IMR-90 (cell line): ENCODE measurements at regions not wholly inside any gene's neighbourhood (a gene's known extent, or its start where the extent isn't known, plus 50 kb on each side); places are given as distances from the start of the nearest gene placed in this dataset.
"Not testable (repeated sequence)": the region's sequence is repeated elsewhere in the genome, so short reads cannot be mapped to it uniquely, and the experiment has no call there.

ENCODE experiments used
- ATAC-seq: fragments of 200-7000 bp; cut with Tn5 transposase; 2 replicates; pipeline ENCODE4 v1.9.1; 2020; ENCODE audit warnings: low read depth, mild to moderate bottlenecking, moderate library complexity
- BruUV-seq: library from RNA; stranded (reverse); fragments of 400-500 nt; replicated peaks from 2 replicates; lab custom pipeline; 2021; lab: Mats Ljungman, UMichigan
- CTCF ChIA-PET: fragments of 300-600 bp; formaldehyde crosslinking; extraction: SDS; loops from one replicate; lab custom pipeline; 2021; ENCODE audit warnings: antibody characterized with exemption; lab: Yijun Ruan, JAX
- POLR2A ChIA-PET: fragments of 300-600 bp; sonication (Branson Sonifier 250); formaldehyde crosslinking; loops from one replicate; lab custom pipeline; 2022; ENCODE audit warnings: antibody characterized with exemption; ENCODE audit not compliant: unreplicated experiment; lab: Charles Lee
- DNase-seq: peaks from one replicate; pipeline ENCODE4 v3.0.0; 2013
- H2AFZ ChIP-seq: replicated peaks from 2 replicates; pipeline ENCODE3; 2013; ENCODE audit warnings: low read length, mild to moderate bottlenecking; ENCODE audit not compliant: poor library complexity
- H2AK5ac ChIP-seq: 2 replicates; pipeline ENCODE4 v1.6.1; 2013; ENCODE audit warnings: low read depth, low read length, inconsistent platforms
- H2AK9ac ChIP-seq: replicated peaks from 2 replicates; pipeline ENCODE3; 2013; ENCODE audit warnings: mild to moderate bottlenecking, low read depth, low read length, moderate library complexity; ENCODE audit not compliant: poor library complexity
- H2BK120ac ChIP-seq: 2 replicates; pipeline ENCODE4 v1.6.1; 2013; ENCODE audit warnings: low read depth, low read length, inconsistent platforms
- H2BK15ac ChIP-seq: 3 replicates; pipeline ENCODE4 v1.6.1; 2013; ENCODE audit warnings: low read depth, low read length, inconsistent platforms
- H2BK20ac ChIP-seq: 2 replicates; pipeline ENCODE4 v1.6.1; 2013; ENCODE audit warnings: low read depth, mild to moderate bottlenecking, inconsistent platforms, low read length, moderate library complexity
- H2BK5ac ChIP-seq: 2 replicates; pipeline ENCODE4 v1.6.1; 2013; ENCODE audit warnings: mild to moderate bottlenecking, low read depth, low read length, inconsistent platforms; ENCODE audit not compliant: poor library complexity, severe bottlenecking
- H3K14ac ChIP-seq: replicated peaks from 2 replicates; pipeline ENCODE4 v1.6.1; 2013; ENCODE audit warnings: low read depth, low read length, inconsistent platforms
- H3K18ac ChIP-seq: 2 replicates; pipeline ENCODE4 v1.6.1; 2013; ENCODE audit warnings: low read depth, low read length, control low read depth
- H3K23ac ChIP-seq: 2 replicates; pipeline ENCODE4 v1.6.1; 2013; ENCODE audit warnings: low read depth, low read length, inconsistent platforms
- H3K27ac ChIP-seq: 2 replicates; pipeline ENCODE4 v1.5.1; 2013; ENCODE audit warnings: mild to moderate bottlenecking, control low read depth, low read length; ENCODE audit not compliant: insufficient read depth
- H3K27me3 ChIP-seq: 2 replicates; pipeline ENCODE4 v1.6.1; 2013; ENCODE audit warnings: low read length; ENCODE audit not compliant: control insufficient read depth, insufficient read depth
- H3K36me3 ChIP-seq: 2 replicates; pipeline ENCODE4 v1.6.1; 2013; ENCODE audit warnings: low read length, mixed read lengths; ENCODE audit not compliant: control insufficient read depth, insufficient read depth
- H3K4ac ChIP-seq: 2 replicates; pipeline ENCODE4 v1.6.1; 2013; ENCODE audit warnings: low read depth, low read length, inconsistent platforms
- H3K4me1 ChIP-seq: 2 replicates; pipeline ENCODE4 v1.6.1; 2013; ENCODE audit warnings: low read length, mixed read lengths; ENCODE audit not compliant: control insufficient read depth, insufficient read depth
- H3K4me2 ChIP-seq: 2 replicates; pipeline ENCODE4 v1.6.1; 2013; ENCODE audit warnings: low read depth, mild to moderate bottlenecking, control low read depth, low read length, moderate library complexity
- H3K4me3 ChIP-seq: 2 replicates; pipeline ENCODE4 v1.5.1; 2013; ENCODE audit warnings: low read depth, mild to moderate bottlenecking, control low read depth, low read length, moderate library complexity; ENCODE audit not compliant: insufficient read depth
- H3K56ac ChIP-seq: 2 replicates; pipeline ENCODE4 v1.6.1; 2013; ENCODE audit warnings: low read length, inconsistent platforms; ENCODE audit not compliant: insufficient read depth; ENCODE audit errors: extremely low read depth
- H3K79me1 ChIP-seq, 2 experiments: 2 replicates each; pipeline ENCODE4 v1.6.1; 2013; ENCODE audit warnings: low read length in 2 of 2, inconsistent platforms in 1 of 2, low read depth in 1 of 2
- H3K9ac ChIP-seq: 2 replicates; pipeline ENCODE4 v1.6.1; 2013; ENCODE audit warnings: low read depth, low read length, control low read depth
- H3K9me1 ChIP-seq: 2 replicates; pipeline ENCODE4 v1.6.1; 2013; ENCODE audit warnings: low read length, inconsistent platforms; ENCODE audit not compliant: insufficient read depth
- H3K9me3 ChIP-seq: 2 replicates; pipeline ENCODE4 v1.6.1; 2013; ENCODE audit warnings: low read length; ENCODE audit not compliant: control insufficient read depth, insufficient read depth
- H4K20me1 ChIP-seq: 2 replicates; pipeline ENCODE4 v1.6.1; 2013; ENCODE audit warnings: low read length, inconsistent platforms; ENCODE audit not compliant: insufficient read depth
- H4K5ac ChIP-seq: 2 replicates; pipeline ENCODE4 v1.6.1; 2013; ENCODE audit warnings: mild to moderate bottlenecking, low read depth, low read length, control low read depth
- H4K8ac ChIP-seq, 2 experiments: 2 replicates each; pipeline ENCODE4 v1.6.1; 2013; ENCODE audit warnings: low read depth in 2 of 2, low read length in 2 of 2, control low read depth in 1 of 2, inconsistent platforms in 1 of 2
- H4K91ac ChIP-seq: 2 replicates; pipeline ENCODE4 v1.6.1; 2013; ENCODE audit warnings: low read depth, low read length, inconsistent platforms; ENCODE audit not compliant: insufficient read depth
- CEBPB ChIP-seq: IDR thresholded peaks from 2 replicates; pipeline ENCODE4 v1.6.1; 2012; ENCODE audit warnings: low read depth, low read length, improper control_type of control experiment
- CHD1 ChIP-seq: IDR thresholded peaks from 2 replicates; pipeline ENCODE4 v1.6.1; 2012; ENCODE audit warnings: low read depth, low read length, improper control_type of control experiment
- POLR2A ChIP-seq: IDR thresholded peaks from 2 replicates; pipeline ENCODE4 v1.6.1; 2012; ENCODE audit warnings: mild to moderate bottlenecking, low read depth, low read length
- WGBS, 2 experiments: methylation state at CpG; one replicate each; pipeline versions ENCODE4 v1.1.5 to v1.1.7; 2013; ENCODE audit warnings: missing lambda C conversion rate in 2 of 2; ENCODE audit not compliant: insufficient read length in 1 of 2; ENCODE audit errors: extremely low coverage in 2 of 2; 5-methylcytosine and 5-hydroxymethylcytosine counted together
- dilution Hi-C: fragments of 300-500 bp; cut with HindIII; formaldehyde crosslinking; loops from one replicate; pipeline ENCODE4 v1.14.3; 2018; ENCODE audit warnings: low sequenced_read_pairs; ENCODE audit not compliant: unreplicated experiment
- in situ Hi-C: fragments of 300-500 bp; cut with MboI; formaldehyde crosslinking; loops from 3 replicates; pipeline ENCODE4 v1.14.3; 2019; ENCODE audit warnings: low sequenced_read_pairs, inconsistent platforms, mixed read lengths
- intact Hi-C: fragments of 100-400 bp; cut with micrococcal nuclease; formaldehyde crosslinking; loops from 2 replicates; pipeline ENCODE4 v1.10.0; 2022
- TF ChIP-seq, protein P1 (sequence below): conservative IDR thresholded peaks from 2 replicates; pipeline ENCODE4 v1.5.1; 2012; ENCODE audit warnings: mild to moderate bottlenecking, low read depth, low read length, improper control_type of control experiment

DNA sequence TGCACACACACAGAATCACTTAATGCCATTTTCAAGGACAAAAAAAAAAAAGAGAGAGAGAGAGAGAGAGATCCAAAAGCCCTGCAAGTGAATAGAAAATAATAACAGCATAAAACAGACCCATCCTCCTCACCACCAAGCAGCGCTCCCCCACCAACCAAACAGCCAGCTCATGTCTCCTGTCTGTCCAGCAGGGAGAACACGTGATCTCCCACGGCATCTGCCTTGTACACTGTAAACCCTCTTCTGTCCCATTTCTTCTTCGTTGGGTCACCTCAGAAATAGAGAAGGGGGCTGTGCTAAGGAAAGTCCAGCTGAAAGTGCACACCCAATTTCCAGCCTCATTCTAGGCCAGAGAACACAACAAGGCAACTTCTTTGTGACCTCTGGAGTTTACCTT is 222.5 kb downstream of the EXOC5 start:
- Histone ChIP-seq H2BK20ac (no peak overlapping the region), H2BK5ac (no peak overlapping the region), H2BK120ac (no peak overlapping the region), H3K9ac (no peak overlapping the region), H3K4ac (no peak overlapping the region), H4K91ac (no peak overlapping the region), H3K14ac (no peak overlapping the region), H3K27me3 (no peaks in the 10 kb centered on the region), H3K56ac (no peak overlapping the region), H3K9me3 (no peaks in the 10 kb centered on the region), H2AFZ (no peak overlapping the region), H3K4me1 (no peaks in the 10 kb centered on the region), H3K9me1 (no peaks in the 10 kb centered on the region), H4K5ac (no peak overlapping the region), H3K36me3 (no peaks in the 10 kb centered on the region), H4K8ac (no peak overlapping the region), H3K23ac (no peak overlapping the region), H3K79me1 (no peaks in the 10 kb centered on the region), H2AK5ac (no peak overlapping the region), H4K20me1 (no peaks in the 10 kb centered on the region), H3K27ac (no peak overlapping the region), H2BK15ac (no peak overlapping the region), H3K18ac (no peak overlapping the region), H3K4me2 (no peak overlapping the region), H3K4me3 (no peak overlapping the region), H2AK9ac (no peak overlapping the region)
- no CpG with 5 or more reads among the region's 4 CpGs for WGBS, 2 experiments
- DNase-seq (no peak), ATAC-seq (no peak)
- dilution Hi-C loops, result no loop called here
- TF ChIP-seq, protein P1, sequence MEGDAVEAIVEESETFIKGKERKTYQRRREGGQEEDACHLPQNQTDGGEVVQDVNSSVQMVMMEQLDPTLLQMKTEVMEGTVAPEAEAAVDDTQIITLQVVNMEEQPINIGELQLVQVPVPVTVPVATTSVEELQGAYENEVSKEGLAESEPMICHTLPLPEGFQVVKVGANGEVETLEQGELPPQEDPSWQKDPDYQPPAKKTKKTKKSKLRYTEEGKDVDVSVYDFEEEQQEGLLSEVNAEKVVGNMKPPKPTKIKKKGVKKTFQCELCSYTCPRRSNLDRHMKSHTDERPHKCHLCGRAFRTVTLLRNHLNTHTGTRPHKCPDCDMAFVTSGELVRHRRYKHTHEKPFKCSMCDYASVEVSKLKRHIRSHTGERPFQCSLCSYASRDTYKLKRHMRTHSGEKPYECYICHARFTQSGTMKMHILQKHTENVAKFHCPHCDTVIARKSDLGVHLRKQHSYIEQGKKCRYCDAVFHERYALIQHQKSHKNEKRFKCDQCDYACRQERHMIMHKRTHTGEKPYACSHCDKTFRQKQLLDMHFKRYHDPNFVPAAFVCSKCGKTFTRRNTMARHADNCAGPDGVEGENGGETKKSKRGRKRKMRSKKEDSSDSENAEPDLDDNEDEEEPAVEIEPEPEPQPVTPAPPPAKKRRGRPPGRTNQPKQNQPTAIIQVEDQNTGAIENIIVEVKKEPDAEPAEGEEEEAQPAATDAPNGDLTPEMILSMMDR, result no peak
- TF ChIP-seq CHD1 (no peak), POLR2A (no peak), CEBPB (no peak)
- POLR2A ChIA-PET, result no interaction called here
- no TSS peak for BruUV-seq
- in situ Hi-C loops, result no loop called here
- intact Hi-C loops, result no loop called here
- CTCF ChIA-PET, result no interaction called here

DNA sequence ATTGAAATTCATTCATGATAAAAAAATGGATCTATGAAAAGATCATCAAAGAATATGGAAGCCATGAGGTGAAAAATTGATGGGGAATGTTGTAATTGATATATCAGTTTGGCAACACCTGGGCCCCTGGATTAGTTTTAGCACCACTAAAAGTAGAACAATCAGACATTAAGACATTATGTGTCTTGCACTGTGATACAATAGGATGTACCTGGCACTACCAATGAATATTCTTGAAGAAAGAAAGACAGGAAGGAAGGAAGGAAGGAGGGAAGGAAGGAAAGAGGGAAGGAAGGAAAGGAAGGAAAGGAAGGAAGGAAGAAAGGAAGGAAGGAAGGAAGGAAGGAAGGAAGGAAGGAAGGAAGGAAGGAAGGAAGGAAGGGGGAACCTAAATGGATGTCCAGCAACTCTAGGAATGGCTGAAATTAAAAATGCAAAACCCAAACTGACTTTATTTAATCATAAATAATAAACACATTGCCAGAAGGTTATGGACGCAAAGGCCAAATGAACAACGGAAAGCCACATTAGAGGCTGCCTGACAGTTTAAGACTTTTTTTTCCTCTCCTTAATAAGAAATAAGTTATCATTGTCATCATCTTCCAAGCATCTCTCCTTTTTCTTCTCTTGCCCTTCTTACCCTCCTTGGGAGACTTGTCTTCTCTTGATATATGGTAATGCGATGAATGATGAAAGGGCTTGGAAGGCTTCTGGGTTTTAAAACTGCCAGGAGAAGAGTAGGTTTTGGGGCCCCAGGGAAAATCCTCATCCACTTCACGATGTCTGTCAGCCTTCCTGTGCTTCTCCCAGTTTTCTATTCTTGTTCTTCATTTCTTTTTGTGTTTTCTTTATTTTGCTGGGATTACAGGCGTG is 224.4 kb downstream of the EXOC5 start:
- H2BK15ac ChIP-seq, H4K5ac ChIP-seq, H4K20me1 ChIP-seq, DNase-seq, H3K23ac ChIP-seq, H3K27ac ChIP-seq, H2AFZ ChIP-seq, H2AK9ac ChIP-seq, H2AK5ac ChIP-seq, H3K18ac ChIP-seq, H3K9me1 ChIP-seq, ATAC-seq, H3K14ac ChIP-seq, H2BK120ac ChIP-seq, H4K91ac ChIP-seq, in situ Hi-C loops, H3K9ac ChIP-seq, H2BK5ac ChIP-seq, H3K4me2 ChIP-seq, H3K56ac ChIP-seq, H3K9me3 ChIP-seq, H2BK20ac ChIP-seq, H3K27me3 ChIP-seq, H3K36me3 ChIP-seq, POLR2A ChIA-PET, intact Hi-C loops, dilution Hi-C loops, H3K79me1 ChIP-seq, CTCF ChIA-PET, H3K4ac ChIP-seq, BruUV-seq, H3K4me1 ChIP-seq, H3K4me3 ChIP-seq, H4K8ac ChIP-seq: not testable (repeated sequence)
- WGBS, 2 experiments, result no CpG with 5 or more reads among the region's 5 CpGs
